CD4-positive, alpha-beta T cell treated with Interleukin-4 for 1 hour (primary cell): ENCODE measurements at regions not wholly inside any gene's neighbourhood (a gene's known extent, or its start where the extent isn't known, plus 50 kb on each side); places are given as distances from the start of the nearest gene placed in this dataset.

Experiments
- DNase-seq, 2 donors: peaks; one replicate each; pipeline ENCODE4 v3.0.0-alpha.2; 2020 to 2022

DNA sequence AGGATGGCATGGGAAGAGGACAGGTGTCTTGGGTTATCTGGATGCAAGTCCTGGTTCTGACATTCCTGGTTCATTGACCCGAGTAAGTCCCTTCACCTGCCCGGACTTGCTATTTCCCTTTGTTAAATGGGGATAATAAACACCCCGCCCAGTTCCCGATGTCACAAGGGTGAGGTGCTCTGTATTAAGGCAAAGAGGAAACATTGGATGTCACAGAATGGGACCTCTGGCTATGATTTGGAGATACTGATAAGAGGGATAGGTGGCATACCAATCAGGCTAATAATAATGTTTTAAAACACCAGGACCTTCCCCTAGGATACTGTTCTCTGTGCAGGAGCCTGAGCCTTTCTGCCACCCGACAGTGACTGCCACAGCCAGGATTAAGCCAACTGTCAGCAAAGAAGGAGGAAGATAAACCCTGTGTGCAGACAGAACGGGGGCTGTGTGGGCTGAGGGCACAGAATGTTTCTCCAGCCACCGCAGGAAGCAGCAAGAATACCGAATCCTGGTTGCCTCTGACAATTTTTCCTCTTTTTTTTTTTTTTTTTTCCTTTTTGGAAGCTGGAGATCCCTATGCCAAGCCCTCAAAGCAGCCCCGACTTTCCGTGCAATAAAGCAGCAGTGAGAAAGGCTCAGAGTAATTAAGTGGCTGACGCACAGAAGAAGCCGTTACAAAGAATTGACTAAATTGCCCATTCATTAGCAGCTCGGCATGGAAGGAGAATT lies 336.6 kb downstream of the SMAD2 start:
- DNase-seq = no peak

DNA sequence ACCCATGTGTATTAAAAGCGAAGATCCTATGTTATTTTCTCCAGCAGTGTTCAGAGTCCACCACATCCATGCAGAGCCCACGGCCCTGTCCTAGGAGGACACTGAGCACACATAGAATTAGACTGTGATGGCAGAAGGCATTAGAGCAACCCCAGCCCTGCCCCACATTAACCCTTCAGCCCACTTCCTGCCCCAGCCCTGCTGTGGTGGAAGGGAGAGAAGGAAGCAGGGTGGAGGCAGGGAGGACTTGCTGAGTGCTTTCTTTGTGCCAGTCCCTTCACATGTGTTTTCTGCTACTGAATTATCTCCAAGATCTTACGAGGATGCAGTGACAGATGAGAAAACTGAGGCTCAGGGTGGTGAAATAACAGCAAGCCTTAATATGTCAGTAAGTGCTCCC lies 339.0 kb downstream of the SMAD2 start:
- DNase-seq = no peak

DNA sequence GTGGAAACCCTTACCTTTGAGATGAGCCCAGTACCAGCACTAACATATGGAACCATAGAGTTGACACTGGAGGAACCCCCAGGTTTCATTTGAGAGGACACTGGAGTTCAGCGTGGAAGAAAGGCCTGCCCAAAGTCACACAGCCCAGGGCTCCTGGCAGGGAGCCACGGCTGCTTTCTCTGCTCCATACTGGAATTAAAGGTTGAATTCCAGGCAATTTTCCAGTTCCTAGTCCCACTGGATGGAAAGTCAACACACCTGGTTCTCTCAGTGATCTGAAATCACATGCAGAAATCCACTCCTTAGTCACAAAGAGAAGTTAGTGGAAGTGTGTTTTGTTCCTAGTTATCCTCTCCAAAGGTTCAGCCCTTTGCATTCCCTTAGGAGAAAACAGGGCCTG lies 336.1 kb upstream of the SKOR2 start:
- DNase-seq = no peak

DNA sequence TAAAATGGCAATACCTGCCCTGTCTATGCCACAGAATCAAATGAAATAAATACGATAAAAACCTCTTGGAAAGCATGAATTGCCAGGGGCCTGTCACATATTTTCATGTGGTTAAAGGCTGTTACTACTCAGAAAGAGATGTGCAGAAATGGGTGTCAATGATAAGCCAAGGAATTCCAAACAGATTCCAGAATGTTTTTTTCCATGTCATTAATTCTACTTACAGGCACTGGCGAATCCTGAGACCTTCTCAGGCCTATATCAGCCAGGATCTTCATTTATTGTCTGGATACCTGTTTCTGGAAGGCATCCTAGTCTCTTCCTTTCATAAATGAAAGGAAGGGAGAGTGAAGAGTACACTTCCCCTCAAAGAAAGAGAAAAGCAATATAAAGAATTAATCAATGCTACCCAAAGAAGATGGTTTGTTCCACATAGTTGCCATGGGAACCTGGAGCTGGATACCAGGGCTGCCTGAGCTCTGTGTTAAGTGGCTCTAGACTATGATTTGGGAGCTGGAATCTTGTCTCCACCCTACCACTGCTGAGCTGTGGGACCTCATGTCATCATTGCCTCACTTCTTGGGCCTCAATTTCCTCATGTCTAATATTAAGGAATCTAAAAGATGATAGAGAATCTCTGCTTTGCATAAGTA lies 335.1 kb upstream of the SKOR2 start:
- no peak for DNase-seq

DNA sequence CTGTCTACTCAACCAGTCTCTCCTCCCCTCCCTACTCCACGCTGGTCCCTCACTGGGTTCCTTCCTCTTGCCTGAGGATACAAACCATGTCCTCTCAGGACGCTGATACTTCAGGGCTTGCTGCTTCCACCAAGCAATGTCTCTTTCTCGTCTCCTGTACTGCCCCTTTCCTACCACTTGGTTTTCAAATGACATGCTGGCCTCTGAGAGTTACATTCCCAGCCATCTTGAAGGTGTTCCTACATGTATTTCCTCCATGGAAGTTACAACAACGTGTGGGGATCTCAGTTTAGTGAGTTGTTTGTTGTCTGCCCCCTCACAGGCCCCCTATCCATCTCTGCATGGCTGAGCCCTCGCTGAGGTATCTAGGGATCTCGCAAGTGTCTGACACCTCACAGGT lies 334.5 kb upstream of the SKOR2 start:
- DNase-seq = no peak

DNA sequence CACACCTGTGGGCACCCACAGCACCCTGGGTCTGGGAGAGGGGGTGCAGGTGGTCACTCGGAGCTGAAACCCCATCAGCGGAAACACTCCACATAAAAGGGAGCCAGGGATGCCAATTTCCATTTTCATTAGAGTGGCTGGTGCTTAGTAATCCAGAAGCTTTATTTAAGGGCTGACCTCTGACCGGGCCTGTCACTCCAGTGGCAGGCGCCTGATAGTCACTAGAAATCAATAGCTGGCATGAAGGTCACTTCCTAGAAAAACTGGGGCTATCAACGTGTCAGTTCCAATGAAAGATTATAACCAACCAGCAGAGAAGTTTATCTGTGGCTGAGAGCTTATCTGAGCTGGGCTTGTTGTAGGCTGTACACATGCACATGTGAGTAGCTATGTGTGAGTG lies 333.7 kb upstream of the SKOR2 start:
- DNase-seq = no peak

DNA sequence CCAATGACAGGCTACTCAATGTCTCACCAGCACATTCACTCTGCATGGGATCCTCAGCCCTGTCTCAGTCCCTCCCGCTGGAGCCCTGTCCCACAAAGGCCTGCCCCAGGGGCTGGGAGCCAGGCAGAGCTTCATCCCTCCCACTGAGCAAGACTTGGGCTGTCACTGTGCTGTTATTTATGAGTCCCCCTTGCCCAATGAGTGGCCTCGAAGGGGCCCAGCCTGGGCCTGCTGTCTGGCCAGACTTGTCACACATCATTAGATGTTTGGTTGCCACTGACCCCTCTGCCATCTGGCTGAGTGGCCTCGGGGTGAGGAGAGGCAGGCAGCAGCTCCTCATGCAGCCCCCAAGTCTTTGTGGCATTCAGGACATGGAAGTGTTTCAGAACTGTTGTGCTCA lies 330.6 kb upstream of the SKOR2 start:
- DNase-seq = no peak

DNA sequence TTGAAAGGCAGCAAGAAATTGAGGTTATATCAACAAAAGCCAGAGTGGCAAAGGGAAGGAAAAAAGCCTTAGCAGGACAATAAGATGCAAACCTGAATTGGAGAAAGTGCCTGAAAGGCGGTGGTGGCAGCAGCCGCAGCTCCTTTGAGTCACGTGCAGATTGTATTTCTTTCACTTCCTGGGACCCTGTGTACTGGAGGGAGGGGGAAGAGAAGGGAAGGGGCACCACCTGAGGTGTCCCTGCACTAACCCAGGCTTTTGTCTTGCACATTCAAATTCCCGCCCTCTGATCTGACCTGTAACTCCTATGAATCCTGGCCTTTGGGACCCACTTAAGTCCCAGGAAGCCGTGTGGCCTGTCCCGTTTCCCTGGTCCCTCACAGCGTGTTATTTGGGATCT lies 326.1 kb upstream of the SKOR2 start:
- no peak for DNase-seq

DNA sequence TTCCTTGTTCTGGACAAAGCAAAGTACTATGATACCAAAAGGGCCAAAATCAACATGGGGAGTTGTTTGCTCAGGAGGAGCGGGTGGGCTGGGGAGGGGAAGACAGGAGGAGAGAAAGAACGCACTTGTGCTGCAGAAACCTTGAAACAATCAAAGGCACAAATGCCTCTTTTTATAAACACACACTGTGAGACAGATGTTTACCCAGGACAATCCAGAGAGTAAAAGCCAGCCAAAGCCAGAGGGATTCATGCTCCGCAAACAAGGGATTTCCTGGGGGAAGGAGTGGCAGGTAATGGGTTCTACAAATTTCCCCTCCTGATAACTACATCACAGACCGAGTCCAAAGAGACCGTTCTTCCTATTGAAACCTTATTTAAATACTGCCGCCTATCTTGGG lies 323.5 kb upstream of the SKOR2 start:
- DNase-seq = no peak

DNA sequence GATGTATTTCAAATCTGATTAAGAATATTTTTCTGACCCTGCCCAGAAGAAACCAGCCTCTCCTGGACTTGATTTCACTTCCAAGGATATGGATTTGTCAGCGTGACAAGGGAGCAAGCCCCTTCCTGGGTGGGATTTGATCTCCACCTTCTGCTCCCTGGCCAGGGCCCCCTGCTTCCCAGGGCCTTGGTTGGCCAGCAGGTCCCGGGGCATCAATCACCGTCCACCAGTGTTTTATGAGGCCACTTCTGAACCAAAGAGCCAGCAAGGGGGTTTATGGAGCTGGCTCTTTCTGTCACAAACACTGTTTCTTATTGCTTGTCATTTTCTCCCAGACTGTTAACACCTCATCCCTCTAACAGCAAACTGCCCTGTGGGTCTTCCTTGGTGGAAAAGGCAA lies 320.5 kb upstream of the SKOR2 start:
- DNase-seq = no peak

DNA sequence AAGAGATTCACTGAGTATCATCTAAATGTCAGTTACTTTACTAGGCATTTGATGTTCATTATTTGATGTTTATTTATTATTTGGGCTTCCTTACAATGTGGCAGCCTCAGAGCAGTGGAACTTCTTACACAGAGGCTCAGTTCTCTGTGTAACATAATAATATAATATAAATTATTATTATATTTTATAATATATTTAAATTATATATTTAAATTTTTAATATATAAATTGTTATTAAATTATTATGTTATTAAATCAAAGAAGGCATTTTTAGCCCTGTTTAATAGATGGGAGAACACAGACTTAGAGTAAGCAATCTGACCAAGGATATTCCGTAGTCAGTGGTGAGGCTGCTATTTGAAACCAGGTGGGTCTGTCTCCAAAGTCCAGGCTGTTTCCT lies 315.3 kb upstream of the SKOR2 start:
- DNase-seq = no peak

DNA sequence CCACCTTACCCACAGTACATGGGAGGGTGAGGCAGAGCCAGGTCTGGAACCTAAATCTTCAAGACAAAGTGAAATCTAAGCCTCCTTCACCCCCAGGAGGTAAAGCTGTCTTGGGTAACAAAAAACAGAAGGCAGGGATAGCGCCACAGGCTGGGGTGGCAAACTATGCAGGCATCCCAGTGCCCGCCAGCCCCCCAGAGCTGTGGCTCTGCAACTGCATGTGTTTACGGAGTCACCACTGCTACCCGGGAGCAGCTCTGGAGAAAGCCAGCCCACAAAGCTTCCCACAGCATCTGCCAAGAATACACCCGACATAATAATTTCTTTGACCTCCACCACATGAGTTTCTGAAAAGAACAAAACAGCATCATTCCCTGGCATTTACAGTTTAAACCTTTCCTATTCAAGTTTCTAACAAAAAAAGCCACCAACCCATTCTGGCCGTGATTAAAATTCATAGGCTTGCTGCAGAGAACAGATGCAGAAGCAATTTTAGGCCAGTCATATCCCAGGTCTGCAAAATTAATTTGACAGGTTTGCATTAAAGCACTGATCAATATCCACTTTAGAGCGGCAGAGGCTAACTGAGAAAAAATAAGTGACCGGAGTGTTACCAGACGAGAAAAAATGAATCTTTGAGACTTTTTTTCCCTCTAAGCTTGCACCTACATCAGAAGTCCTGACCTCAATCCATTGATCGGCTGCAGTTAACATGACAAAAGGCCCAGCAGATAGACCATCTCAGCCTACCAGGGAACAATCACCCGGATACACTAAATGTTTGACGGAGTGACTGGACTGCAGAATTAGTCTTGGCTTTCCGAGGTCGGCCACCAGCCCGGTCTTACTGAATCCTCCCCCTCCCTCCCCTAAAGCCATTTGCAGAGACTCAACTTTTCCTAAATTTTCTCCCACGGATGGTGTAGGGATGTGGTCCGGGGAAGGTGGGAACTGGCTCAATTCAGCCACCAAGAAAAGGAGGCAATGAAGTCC lies 309.6 kb upstream of the SKOR2 start:
- DNase-seq = no peak

DNA sequence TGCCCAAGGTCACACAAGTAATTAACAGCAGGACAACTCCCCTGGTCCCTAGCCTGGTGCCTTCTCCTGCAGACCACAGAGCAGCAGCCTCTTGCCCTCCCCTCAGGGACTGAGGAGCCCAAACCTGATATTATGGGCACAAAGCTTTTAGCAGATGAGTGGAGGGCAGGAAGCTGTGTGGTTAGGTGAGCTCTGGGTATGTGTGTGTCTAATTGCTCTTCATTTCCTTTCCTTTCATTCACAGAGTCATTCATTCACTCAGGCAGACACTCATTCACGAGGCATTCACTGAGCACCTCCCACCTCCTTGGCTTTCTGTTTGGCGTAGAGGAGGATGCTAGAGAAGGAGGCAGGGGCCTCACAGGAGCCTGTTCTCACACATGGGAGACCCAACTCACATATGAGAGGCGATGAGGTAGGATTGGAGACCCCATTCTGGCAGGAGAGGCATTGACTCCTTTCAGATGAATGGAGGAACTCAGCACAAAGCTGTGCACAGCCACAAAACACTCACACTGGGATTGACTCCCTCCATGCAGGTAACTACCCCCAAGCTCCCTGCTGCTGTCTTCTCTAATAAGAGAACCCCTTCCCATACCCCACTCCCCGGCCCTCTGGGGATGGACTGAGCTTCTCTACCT lies 306.8 kb upstream of the SKOR2 start:
- no peak for DNase-seq

DNA sequence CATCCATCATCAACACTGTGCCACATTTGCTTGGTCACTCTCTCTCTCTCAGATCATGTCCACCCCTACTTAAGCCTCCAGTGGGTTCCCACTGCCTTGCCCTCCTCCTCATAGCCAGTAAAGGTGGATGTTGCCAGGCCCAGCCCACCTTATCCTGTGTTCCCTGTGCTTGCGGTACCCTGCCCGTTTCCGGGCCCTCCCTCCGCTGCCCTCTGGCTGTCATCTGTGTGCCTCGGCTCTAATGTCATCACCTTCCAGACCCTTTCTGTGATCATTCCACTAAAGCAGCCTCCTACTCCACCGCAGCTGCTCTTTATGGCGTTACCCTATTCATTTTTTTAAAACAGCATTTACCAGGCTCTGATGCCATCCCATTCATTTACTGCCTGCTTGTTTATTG lies 305.7 kb upstream of the SKOR2 start:
- DNase-seq = no peak

DNA sequence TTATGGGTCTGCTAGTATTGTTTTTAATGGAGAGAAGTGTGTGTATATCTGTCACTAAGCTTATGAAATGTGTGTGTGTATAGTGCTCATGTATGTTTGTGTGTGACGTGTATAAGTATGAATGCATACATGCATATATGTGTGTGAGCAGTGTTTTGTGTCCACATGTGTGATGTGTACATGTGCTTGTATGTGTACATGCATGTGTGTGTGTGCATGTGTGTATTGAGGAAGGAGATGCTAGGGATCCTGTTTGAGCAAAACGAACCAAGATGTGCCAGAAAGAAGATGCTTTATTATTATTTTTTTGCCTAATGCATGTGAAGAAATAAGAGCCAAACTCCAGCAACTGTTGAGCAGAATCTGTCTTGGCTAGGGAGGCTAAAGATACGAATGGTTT lies 301.3 kb upstream of the SKOR2 start:
- DNase-seq = no peak

DNA sequence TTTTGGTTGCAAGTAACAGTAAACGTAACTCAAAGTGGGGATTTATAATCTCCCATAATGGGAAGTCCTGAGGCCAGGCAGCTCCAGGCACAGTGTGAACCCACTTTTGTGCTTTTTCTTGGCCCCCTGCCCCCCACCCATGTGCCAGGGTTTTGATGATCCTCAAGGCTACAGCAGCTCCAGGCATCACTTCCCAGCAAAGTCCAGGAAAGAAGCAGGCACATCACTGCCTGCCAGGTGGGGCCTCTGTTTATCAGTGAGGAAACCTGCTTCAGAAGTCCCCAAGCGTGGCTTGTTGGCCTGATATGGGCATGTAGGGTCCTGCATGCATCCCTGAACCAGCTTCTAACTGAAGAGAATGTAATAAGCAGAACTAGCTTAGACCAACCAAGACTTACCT lies 299.2 kb upstream of the SKOR2 start:
- DNase-seq = no peak

DNA sequence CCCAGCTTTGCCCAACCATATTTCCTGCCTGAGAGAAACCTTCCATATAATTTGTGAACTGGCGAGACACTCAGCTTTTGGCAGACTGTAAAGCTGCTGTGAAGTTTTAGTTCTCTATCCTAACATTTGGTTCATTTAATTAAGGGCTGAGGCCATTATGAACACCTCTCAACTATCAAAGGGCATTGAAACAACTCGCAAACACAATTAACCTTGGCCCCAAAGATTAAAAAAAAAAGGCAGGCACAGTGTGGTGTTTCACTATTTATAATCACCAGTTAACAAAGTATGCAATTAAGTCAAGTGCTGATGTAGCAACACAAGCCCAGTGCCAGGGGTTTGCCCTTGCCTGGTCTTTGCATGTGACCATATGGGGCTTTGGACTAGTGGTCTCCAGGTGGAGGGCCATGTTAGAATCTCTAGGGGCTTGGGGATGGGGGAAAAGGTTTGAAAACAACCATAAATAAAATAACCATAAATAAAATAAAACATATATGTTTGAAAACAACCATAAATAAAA lies 297.6 kb upstream of the SKOR2 start:
- no peak for DNase-seq

DNA sequence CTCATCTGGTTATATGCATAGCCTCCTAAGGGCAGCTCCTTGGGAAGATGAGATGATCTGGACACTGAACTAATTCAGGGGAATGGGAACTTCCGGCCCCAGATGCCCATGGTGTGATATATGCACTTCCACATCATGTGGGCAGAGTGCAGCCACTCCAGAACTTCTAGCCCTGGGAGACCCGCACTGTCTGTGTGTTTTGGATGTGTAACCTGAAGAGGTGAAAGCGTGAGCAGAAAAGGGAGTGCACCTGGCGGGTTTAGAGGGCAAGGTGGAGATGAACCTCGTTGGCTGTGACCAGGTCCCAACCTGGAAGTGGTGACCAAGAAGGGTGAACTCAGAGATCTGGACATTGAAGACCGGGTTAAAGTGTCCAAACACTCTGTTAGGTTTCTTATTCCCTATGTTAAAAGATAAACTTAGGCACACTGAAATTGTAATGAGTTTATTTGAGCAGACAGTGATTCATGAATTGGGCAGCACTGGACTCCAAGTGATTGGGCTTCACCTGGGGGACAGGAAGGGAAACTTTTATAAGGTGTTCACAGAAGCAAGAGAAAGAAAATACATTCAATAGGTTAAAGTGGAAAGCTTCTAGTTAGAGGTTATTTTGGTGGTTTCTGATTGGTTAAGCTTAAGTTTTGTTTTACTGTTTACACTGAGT lies 296.2 kb upstream of the SKOR2 start:
- DNase-seq = no peak

DNA sequence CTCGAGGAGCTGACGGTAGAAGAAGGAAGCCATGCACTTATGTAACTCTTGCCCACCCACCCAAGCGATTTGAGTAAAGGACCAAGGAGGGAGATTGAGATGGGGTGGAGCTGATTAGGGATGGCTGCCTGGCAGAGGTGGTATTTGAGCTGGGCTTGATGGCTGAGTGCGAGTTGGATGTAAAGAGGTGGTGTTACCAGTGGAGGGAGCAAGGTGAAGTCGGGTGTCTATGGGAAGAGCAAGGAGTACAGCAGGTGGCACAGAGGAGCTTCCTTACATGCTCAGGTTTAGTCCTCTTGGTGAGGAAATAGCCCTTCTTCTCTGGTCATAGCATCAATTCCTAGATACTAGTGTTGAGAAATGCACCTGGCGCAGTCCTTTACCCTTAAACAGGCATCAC lies 294.2 kb upstream of the SKOR2 start:
- DNase-seq = no peak

DNA sequence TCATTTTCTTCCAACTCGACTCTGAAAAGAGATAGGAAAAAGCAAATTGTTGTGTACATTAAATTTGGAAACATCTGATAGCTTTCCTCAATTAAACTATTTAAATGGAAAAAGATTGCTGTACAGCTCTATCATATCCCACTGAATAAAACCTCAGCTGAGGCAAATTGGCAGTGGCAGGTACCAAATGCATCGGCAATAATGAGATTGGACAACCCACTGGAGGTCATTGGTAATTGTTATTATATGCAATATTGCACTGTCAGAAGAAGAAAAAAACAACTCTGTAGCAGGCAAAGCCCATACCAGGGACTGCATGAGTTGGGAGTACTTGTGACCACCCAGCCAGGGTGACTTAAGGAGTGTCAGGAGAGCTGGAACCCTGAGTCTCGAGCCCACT lies 291.6 kb upstream of the SKOR2 start:
- DNase-seq = no peak

DNA sequence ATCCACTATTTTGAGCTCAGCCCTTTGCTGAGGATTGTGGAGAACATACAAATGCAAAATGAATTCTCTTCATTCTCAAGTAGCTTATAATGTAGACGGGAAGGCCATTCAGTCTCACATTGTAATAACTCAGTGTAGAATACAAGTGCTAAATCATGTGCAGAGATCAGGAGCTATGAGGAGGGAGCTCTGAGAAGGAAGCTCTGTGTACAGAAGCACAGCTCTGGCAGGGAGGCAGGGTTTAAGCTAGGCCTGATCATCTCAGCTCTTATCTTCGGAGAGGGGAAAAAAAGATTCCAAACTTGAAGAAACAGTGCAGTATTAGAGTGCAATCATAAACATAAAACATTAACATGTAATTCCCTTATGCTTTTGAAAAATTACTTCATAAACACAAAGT lies 291.1 kb upstream of the SKOR2 start:
- DNase-seq = no peak

DNA sequence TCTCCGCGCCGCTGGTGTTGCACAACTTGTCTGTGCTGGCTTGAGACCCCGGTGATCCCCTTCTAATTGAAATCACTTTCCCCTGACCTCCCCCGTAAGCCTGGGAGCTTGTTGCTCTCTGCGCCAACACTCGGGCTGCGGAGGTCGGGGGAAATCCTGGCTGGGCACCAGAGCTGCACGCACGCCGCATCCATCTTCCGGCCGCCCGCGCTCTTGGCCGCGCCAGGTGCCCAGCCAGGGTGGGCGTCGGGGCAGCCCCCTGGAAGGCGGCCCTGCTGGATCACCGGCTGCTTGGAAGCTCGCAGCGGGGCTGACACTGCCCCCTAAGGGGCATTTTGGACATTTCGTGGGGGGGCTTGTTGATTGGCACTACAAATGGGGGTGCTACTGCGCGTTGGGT lies 280.3 kb upstream of the SKOR2 start:
- no peak for DNase-seq

DNA sequence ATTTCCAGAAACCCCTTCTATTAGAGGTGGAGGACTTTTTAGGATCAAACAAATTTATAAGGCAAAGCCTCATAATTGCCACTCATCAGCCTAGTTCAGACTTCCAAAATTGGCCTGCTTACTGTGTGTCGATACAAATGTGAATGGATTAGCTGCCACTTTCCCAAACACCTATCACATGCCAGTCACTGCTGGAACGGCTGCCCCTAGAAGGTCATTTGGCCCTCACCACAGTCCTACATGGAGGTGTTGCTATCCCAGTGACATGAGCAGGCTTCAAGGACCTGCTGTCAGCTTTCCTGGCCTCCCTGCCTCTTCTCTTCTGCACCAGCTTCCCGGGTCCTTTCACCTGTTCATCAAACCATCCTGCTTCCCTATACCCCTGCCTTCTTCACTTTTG lies 279.2 kb upstream of the SKOR2 start:
- no peak for DNase-seq
